HG03280 (cell line): ENCODE measurements at regions not wholly inside any gene's neighbourhood (a gene's known extent, or its start where the extent isn't known, plus 50 kb on each side); places are given as distances from the start of the nearest gene placed in this dataset.

ENCODE experiments used
- ATAC-seq: cut with Tn5 transposase; IDR thresholded peaks from one replicate; pipeline ENCODE4 v1.9.1; 2021; ENCODE audit warnings: mild to moderate bottlenecking, moderate library complexity; ENCODE audit not compliant: unreplicated experiment

DNA sequence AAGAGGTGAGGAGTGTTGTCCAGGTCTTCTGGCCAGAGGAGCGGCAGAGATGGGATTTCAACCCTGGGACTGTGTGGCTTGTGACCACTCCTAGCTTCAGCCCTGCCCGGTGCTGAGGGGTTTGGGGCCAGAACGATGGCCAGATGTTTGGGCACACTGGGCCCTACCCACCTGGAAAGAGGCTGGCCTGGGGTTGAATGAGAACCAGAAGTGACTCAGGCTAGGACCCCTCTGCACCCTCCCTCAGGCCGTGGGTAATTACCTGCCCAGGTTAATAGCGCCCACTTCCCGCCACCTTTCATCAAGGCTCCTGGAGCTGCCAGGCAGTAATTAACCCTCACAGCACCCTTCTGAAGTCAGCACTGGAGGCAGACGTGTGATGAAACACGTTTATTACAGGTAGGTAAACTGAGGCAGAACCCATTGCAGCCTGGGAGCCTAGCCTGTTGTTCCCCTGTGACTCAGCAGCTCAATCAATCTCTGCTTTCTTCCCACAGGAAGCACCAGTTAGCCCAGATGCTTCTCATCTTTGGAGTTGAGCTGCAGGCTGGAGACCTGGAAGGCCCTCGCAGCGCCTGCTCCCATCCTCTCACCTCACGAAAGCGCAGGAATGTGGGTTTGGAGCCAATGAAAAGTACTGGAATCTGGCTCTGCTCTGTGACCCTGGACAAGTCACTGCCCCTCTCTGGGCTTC is 120.8 kb downstream of the CEBPB start:
- no peak for ATAC-seq

DNA sequence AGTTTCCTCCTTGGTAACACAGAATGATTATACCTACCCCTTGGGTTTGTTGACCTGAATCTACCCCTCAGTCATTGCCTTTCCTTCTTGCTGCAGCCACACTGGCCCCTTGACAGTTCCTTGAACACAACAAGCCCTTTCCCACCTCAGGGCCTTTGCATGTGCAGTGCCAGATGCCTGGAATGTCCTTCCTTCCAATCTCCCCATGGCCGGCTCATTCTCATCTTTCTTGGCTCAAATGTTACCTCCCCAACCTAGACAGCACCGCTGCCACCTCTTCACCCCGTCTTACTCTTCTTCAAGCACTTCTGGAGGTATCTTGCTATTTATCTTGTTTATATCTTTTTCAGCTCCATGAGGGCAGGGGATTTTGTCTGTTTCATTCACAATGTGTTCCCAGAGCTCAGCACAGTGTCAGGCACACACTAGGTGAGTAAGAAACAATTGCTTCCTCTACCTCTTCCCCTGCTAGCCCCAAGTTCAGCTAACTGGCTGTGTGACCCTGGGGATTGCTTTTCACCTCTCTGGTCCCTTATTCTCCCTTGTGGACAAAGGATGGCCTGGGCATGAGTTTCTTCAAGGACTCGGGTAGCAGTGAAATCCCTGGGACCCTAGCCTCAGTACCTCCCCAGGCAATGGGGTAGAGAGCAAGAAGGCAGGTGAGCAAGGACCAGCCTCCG is 121.5 kb downstream of the CEBPB start:
- no peak for ATAC-seq

DNA sequence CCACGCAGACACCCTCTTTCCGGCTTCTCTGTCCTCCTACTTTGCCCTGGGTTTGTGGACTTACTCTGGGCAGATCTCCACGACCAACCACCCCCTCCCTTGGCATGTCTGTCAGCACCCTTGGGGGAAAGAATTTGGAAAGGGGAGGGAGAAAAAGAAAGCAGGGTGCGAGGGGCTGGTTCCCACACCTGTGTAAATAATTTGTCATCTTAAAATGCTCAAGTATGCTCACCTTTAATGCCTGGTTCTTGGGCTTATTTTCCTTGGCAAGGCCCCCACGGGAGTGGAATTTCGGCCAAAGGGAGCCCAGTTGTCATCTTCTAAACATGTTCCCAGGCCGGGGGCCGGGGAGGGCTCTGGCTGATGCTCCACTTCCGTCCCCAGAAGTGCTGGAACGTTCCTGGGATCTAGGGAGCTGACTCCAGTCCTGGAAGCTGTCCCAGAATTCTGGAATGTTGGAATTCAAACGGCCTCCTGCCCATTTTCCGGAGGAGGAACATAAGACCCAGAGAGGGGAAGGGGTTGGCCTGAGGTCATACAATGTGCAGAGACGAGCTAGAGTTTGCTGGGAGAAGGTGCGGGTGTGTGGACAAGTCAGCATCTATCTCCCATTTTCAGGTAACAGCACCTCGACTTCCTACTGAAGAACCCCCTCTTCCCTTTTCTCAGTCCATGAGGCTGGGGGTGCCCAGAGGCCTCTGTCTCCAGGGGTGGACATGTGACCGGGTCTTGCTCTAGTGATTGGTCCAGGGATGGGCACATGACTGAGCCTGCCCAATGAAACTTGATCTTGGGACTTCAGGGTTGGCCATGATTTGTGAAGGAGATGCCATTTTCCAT is 122.3 kb downstream of the CEBPB start:
- no peak for ATAC-seq

DNA sequence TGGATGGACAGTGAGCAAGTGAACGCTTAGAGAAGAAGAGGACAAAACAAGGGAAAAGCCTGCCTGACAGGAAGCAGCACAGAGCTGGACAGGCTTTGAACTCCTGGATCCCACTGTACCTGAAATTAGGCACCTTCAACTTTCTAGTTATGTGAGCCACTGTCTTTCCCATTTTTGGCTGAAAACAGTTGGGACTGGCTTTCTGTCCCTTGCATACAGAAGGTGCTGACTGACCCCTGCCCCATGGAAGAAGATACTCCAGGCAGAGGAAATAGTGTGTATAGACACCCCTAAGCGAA is 122.8 kb downstream of the CEBPB start:
- ATAC-seq: no peak

DNA sequence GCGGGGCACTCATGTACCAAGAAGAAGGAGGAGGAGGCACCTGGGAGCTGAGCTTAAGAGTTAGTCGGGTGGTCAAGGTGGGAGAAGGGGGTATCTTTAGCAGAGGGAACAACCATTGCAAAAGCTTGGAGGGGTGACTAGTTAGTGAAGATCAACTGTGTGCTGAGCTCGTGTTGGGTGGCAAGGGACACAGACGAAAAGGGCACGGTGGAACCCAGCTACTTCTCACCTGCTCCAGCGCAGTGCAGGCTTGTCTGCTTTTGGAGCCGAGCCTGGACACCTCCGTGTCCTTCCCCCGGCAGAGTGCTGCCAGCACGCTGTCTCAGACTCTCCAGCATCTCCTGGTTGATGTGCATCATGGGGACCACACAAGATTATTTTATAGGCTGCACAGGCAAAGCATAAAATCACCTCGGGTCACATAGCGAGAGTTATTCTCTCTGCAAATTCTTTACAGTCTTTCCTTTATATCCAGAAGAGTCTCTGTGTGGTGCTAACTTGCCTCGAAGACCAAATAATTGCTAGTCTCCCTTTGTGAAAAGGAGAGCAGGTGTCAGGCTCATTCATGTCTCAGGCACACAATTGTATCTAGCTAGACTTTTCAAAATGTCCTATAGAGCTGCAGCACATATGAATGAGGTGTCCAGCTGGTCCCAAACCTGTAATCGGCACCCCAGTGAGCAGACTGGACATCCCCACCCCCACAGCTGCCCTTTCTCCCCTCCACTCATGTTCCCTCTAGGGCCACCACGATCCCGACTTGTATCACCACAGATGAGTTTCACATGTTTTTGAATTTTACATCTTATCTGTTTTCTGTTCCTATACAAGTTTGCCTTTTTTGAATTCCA is 123.4 kb downstream of the CEBPB start:
- ATAC-seq: no peak

DNA sequence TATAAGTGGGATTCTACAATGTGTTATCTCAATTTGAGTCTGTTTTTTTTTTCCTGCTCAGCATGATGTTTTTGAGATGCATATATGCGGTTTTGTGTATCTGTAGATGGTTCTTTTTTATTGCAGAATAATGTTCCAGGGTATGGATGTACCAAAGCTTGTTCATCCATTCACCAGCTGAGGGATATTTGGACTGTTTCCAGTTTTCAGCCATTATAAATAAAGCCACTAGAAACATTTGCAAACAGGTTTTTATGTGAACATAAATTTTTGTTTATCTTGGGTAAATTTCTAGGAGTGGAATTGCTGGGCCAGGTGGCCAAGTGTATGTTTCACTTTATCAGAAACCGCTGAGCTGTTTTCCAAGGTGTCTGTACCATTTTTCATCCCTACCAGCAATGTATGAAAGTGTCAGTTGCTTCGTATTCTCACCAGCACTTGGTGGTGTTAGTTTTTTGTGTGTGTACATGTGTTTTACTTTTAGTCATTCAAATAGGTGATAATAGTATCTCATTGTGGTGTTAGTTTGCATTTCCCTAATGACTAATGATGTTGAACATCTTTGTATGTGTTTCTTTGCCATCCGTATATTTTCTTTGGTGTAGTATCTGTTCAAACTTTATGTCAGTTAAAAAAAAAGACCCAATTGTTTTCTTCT is 124.2 kb downstream of the CEBPB start:
- ATAC-seq: no peak

DNA sequence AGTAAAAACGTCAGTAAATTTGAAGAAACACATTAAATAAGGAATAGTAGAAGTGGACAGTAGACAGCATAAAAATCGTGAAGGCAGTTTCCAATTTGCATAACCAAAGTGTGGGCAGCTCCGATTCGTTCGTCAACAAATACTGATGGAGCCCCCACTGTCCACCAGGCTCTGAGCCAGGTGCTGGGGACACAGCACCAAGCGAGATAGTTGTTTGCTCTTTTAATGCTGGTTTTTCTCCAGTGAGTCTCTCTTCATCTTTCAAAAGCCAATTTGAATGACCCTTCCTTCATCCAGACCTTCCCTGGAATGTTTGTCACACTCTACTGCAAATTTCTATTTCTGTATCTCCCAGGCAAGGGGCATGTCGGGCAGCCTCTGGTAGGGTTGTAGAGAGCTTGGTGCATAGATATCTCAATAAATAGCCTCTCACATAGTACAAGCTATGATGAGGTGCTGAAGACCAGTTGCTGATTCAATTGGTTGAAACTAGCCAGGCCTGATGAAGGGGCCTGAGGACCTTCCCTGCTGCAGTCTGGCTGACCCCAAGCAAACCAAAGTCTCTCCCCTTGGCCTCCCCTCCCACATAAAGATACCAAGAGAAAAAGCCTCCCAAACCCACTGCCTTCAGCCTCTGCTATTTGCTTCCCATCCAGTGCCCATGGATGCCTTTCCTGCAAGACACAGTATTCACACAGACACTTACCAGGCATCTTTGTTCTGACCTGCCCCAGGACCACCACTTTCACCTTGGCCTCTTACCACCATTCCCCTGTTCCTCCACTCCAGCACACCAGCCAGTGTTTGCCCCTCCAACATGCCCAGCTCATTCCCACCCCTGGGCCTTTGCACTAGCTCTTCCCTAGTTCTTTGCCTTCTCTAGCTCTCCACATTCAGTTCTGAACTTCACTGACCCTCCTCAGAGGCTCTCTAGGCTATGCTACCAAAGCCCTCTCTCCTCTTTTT is 125.2 kb downstream of the CEBPB start:
- ATAC-seq: no peak

DNA sequence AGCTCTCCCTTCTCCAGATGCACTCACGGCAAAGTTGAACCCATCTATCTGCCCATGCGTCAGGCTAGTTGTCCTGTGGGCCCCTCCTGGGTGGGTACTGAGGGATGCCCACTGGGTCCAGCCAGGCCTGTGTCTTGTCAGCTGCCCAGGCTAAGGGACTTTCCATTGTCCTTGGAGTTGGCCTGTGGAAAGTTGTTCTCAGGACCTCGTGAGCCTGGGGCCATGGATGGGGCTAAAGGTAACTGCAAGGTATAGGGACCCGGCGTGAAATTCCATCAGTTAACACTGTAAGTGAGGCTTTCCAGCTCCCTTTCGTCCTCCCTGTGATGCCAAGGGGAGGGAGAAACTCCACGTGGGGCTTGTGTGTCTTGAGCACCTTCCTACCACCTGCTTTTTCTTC is 126.5 kb downstream of the CEBPB start:
- ATAC-seq: no peak

DNA sequence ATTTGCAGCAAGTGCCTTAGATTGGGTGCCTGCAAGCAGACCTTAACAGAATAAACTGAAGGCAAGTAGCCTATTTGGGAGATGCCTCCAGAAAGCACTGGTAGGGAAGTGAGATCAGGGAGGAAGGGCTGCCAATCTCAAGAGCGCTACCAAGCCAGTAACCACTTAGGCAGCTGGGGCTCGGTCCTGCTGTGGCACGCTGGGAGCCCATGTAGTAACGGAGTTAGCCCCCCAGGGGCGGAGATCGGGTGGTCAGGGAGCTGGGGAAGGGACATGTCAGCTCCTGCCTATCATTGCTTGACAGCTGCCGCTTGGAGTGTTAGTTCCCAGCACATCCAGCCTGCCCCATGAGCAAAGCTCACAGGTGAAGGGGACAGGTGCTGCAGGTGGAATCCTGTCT is 127.0 kb downstream of the CEBPB start:
- ATAC-seq: no peak

DNA sequence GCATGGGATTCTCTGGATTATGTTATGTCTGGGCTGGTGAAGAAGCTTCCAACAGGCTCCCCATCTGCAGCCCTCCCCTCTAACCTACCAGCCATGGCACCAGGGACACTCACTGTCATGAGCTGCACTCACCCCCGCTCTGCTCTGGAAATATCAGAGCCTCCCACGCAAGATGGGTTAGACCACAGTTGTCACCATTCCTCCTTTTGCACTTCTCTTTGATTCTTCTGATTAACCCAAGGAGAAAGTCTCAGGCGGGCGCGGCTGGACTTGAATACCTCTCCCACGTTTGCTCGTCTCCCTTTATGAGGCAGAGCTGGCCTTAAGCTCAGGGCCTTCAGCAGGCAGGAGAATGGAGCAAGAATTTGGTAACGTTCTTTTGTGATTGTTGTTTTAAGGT is 128.1 kb downstream of the CEBPB start:
- no peak for ATAC-seq

DNA sequence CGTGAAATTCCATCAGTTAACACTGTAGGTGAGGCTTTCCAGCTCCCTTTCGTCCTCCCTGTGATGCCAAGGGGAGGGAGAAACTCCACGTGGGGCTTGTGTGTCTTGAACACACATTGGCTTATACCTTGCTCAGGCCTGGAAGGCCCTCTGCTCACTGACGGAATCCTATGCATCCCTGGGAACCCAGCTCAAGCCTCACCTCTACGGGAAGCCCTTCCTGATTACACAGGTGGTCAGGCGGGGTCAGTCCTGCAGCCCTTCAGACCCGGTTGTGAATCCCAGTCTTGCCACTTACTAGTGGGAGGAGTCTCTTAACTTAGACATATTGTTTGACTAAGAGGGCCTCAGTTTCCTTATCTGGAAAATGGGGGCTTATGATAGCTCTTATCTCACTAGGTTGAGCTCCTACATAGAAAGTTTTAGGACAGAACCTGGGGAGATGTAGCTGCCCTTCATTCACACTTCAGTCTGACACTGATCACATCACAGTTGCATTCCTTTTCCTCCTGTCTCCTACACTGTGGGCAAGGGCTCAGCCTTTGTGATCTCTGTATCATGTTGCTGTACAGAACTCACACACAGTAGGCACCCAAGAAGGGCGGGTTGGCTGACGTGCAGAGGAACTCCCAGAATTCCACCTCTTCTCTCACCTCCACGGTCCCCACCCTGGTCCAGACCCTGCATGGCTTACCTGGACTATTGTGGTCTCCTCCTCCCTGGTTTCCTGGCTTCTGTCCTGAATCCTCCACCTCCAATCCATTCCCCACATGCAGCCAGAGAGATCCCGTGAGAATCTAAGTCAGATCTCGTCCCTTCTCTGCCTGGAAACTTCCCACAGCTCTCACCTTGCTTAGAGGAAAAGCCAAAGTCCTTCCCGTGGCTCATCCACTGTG is 129.6 kb downstream of the CEBPB start:
- ATAC-seq: no peak

DNA sequence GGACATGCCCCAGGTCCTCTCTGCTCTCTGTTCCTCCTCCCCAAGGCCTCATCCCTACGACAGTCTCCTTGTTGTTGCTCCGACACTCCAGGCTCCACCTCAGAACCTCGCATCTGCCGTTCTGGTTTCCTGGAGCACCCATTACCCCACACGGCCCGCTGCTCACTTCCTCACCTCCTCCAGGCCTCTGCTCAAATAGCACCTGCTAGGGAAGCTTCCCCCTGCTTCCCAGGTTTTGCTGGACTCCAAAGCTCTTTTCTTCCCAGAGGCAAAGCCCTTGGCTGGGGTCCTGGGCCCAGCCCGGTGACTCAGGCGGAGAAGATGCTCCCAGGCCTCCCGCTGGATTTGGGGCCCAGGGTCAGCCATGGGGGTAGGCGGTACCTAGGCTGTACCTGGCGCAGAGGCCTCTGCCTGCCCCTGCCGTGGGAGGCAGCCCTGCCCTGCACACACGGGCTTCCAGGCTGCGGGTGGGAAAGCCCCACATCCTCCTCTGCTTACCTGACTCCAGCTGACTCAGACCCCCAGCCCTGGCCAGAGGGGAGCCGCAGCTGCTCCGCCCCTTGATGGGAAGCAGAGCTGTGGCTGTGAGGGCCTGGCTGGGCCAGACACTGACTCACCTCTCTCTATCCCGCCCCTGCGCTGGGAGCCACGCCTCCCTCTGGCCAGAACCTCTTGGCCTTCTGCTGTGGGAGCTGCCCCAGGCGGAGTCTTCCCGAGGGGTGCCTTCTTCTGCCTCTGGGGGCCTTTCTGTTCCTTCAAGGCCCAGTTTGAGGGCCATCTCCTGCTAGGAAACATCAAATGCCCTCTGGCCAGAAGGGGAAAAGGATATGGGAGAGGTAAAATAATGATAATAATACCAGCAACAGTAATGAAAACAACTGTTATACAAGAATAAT is 130.5 kb downstream of the CEBPB start:
- ATAC-seq: no peak

DNA sequence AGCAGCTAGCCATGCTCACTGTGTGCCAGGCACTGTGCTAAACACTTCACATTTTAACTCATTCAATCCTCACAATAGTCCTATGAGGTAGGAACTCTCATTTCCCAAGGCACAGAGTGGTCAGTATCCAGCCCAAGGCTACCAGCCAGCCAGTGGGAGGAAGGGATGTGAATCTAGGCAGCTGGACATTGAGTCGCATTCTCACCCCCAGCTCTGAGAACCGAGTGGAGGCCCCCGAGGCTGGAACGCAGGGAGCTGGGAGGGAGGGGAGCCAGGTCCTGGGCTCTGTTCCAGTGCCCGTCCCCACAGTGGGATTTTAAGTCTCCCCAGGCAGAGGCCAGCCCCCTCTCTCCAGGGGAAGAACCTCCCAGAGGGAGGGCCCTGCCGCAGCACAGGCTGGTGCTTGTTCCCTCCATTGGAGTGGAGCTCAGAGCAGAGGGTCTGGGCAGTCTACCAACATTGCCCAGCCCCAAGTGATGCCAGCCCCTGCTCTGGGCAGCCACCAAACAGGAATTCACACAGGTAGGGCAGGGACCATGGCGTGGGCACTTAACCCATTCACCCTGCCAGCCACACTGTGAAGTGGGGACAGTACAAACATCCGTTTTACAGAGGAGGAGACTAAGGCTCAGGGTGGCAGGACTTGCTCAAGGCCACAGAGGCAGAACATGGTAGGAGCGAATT is 131.3 kb downstream of the CEBPB start:
- ATAC-seq: no peak

DNA sequence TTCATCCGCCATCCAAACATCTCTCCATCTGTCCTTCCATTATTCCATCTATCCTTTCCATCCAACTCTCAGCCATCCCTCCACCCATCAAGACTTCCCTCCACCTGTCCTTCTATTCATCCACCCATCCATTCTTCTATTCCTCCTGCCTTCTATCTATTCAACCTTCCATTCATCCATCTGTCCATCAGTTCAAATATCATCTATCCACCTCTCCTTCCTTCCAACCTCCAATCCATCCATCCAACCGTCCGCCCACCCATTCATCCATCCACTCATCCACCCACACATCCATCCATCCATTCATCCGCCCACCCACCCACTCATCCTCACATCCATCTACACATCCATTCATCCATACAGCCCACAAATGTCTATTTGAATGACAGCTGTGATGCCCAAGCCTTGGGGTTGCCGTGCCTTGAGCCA is 132.1 kb downstream of the CEBPB start:
- ATAC-seq: no peak

DNA sequence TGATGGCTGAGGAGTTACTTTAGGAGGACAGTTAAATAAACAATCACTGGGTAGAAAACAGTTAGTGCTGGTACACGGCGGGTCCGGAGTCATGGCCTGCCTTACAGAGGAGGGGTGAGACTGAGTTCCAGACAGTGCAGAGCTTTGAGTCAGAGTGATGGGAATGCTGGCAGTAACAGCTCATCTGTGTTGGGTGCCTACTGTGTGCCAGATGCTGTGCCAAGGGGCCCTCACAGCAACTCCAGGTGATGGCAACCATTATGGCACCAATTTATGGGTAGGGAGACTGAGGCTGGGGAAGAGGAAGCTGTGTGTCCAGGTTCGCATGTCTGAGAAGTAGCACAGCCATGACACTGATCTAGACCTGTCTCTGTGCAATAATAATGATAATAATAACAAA is 132.6 kb downstream of the CEBPB start:
- no peak for ATAC-seq

DNA sequence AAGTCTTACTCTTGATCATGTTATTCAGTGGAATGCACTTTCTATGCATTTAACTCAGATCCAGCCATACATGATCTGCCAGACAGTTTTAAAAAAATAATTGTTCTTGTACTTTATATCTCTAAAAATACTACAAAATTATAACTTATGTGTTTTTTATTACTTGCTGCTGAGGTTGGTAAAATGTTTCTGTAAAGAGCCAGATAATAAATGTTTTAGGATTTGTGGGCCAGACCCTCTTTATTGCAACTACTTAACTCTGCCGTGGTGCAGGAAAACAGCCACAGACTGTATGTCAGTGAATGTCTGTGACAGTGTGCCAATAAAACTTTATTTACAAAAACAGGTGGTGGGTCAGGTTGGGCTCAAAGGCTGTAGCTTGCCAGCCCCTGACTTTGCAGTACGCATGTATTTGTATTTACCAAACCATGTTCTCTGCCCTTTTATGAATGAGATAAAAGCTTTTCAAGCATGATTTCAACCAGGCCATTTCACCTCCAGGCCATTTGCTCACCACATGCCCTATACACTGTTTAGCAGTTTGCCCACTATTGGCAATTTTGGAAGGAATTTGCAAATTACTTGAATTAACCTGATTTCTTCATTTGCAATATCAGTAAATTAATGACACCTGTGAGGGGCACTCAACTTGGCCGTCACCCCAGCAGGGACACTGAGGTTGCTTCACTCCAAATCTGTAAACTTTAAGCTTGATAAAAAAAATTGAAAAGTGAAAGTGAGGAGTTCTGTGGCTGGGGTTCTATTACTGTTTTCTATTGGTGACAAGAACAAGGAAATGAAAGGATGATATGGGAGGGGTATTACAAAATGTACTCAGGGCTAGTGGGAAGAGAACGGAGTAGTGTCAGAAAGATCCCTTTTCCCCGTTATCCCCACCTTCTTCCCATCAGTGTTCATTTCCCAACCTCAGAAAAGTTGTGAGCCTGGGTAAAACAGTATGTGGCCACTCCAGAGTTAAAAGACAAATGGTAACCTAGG is 133.4 kb downstream of the CEBPB start:
- no peak for ATAC-seq
